NCI-H446 (cell line): ENCODE measurements at regions not wholly inside any gene's neighbourhood (a gene's known extent, or its start where the extent isn't known, plus 50 kb on each side); places are given as distances from the start of the nearest gene placed in this dataset.
A peak's percentile ranks its signal among the peaks of the same experiment; 100 is the strongest.

Experiments
- DNase-seq, 2 experiments: peaks; one replicate each; lab custom pipeline; 2025; lab: John Stamatoyannopoulos, UW

- DNase-seq, result no peak
Observed at GRCh38 chr5:10173716-10174115, 76.0 kb downstream of the ATPSCKMT start.

- DNase-seq, result no peak
Observed at GRCh38 chr5:10172247-10172646, 77.4 kb downstream of the ATPSCKMT start.

- DNase-seq, result no peak
Observed at GRCh38 chr5:10169359-10169758, 80.3 kb downstream of the ATPSCKMT start.

- no peak for DNase-seq
Observed at GRCh38 chr5:10168254-10168653, 81.4 kb downstream of the ATPSCKMT start.

- DNase-seq, result no peak
Observed at GRCh38 chr5:10167806-10168205, 81.9 kb downstream of the ATPSCKMT start.

- DNase-seq, result no peak
Observed at GRCh38 chr5:10166392-10166791, 83.3 kb downstream of the ATPSCKMT start.

GRCh38 chr5:10162468-10162867, 87.2 kb downstream of the ATPSCKMT start:
- DNase-seq, result no peak

- DNase-seq, result no peak
Observed at GRCh38 chr5:10161778-10162177, 87.9 kb downstream of the ATPSCKMT start.

- DNase-seq, result no peak
Observed at GRCh38 chr5:10160241-10160640, 89.4 kb downstream of the ATPSCKMT start.

GRCh38 chr5:10158886-10159285, 90.8 kb downstream of the ATPSCKMT start:
- DNase-seq, result no peak

GRCh38 chr5:10157085-10157669, 92.5 kb downstream of the ATPSCKMT start:
- DNase-seq, result no peak

GRCh38 chr5:10155897-10156667, 93.6 kb downstream of the ATPSCKMT start:
- no peak for DNase-seq

- no peak for DNase-seq
Observed at GRCh38 chr5:10153808-10154537, 95.7 kb downstream of the ATPSCKMT start.

- no peak for DNase-seq
Observed at GRCh38 chr5:10153394-10153793, 96.3 kb downstream of the ATPSCKMT start.

GRCh38 chr5:10151656-10152055, 98.0 kb downstream of the ATPSCKMT start:
- no peak for DNase-seq

- DNase-seq, result no peak
Observed at GRCh38 chr5:10149911-10150310, 99.8 kb downstream of the ATPSCKMT start.

- DNase-seq, result peak in 1 of 2 experiments; percentile 68
Observed at GRCh38 chr5:10145923-10146401, 103.7 kb downstream of the ATPSCKMT start.

- no peak for DNase-seq
Observed at GRCh38 chr5:10144040-10144439, 105.6 kb downstream of the ATPSCKMT start.

- DNase-seq, result peak in 1 of 2 experiments; percentile 75
Observed at GRCh38 chr5:10140195-10140973, 109.3 kb downstream of the ATPSCKMT start.

GRCh38 chr5:10138395-10139057, 111.2 kb downstream of the ATPSCKMT start:
- no peak for DNase-seq

GRCh38 chr5:10133830-10134229, 115.9 kb downstream of the ATPSCKMT start:
- DNase-seq, result peak in 1 of 2 experiments; percentile 35
